HG03439 (cell line): ENCODE measurements at regions not wholly inside any gene's neighbourhood (a gene's known extent, or its start where the extent isn't known, plus 50 kb on each side); places are given as distances from the start of the nearest gene placed in this dataset.
"Not testable (repeated sequence)": the region's sequence is repeated elsewhere in the genome, so short reads cannot be mapped to it uniquely, and the experiment has no call there.

ENCODE experiments used
- ATAC-seq: cut with Tn5 transposase; IDR thresholded peaks from one replicate; pipeline ENCODE4 v1.9.1; 2021; ENCODE audit warnings: mild to moderate bottlenecking, moderate library complexity; ENCODE audit not compliant: unreplicated experiment

GRCh38 chr10:65670596-65670995, 1255.2 kb upstream of the LRRTM3 start:
- not testable (repeated sequence) for ATAC-seq

- no peak for ATAC-seq
Observed at GRCh38 chr10:65675236-65675635, 1250.6 kb upstream of the LRRTM3 start.

GRCh38 chr10:65684896-65685295, 1240.9 kb upstream of the LRRTM3 start:
- ATAC-seq, result no peak

GRCh38 chr10:65701168-65701776, 1224.6 kb upstream of the LRRTM3 start:
- ATAC-seq, result no peak

- ATAC-seq, result no peak
Observed at GRCh38 chr10:65708057-65708456, 1217.8 kb upstream of the LRRTM3 start.

GRCh38 chr10:65710306-65710705, 1215.5 kb upstream of the LRRTM3 start:
- ATAC-seq, result no peak

GRCh38 chr10:65719790-65720189, 1206.0 kb upstream of the LRRTM3 start:
- ATAC-seq, result no peak

- no peak for ATAC-seq
Observed at GRCh38 chr10:65720901-65721300, 1204.9 kb upstream of the LRRTM3 start.

GRCh38 chr10:65723525-65723924, 1202.3 kb upstream of the LRRTM3 start:
- no peak for ATAC-seq

- ATAC-seq, result no peak
Observed at GRCh38 chr10:65735382-65735781, 1190.5 kb upstream of the LRRTM3 start.

- no peak for ATAC-seq
Observed at GRCh38 chr10:65742906-65743305, 1182.9 kb upstream of the LRRTM3 start.

GRCh38 chr10:65751218-65751617, 1174.6 kb upstream of the LRRTM3 start:
- no peak for ATAC-seq

GRCh38 chr10:65751896-65752295, 1173.9 kb upstream of the LRRTM3 start:
- ATAC-seq, result no peak

- ATAC-seq, result no peak
Observed at GRCh38 chr10:65753532-65753931, 1172.3 kb upstream of the LRRTM3 start.

- no peak for ATAC-seq
Observed at GRCh38 chr10:65754112-65754511, 1171.7 kb upstream of the LRRTM3 start.

- ATAC-seq, result no peak
Observed at GRCh38 chr10:65762311-65762710, 1163.5 kb upstream of the LRRTM3 start.

GRCh38 chr10:65765006-65765541, 1160.8 kb upstream of the LRRTM3 start:
- ATAC-seq, result no peak

GRCh38 chr10:65769828-65770227, 1156.0 kb upstream of the LRRTM3 start:
- no peak for ATAC-seq

- ATAC-seq, result no peak
Observed at GRCh38 chr10:65778753-65779152, 1147.1 kb upstream of the LRRTM3 start.

GRCh38 chr10:65779985-65780384, 1145.9 kb upstream of the LRRTM3 start:
- ATAC-seq, result no peak

- ATAC-seq, result no peak
Observed at GRCh38 chr10:65786279-65786678, 1139.6 kb upstream of the LRRTM3 start.

- no peak for ATAC-seq
Observed at GRCh38 chr10:65787571-65787970, 1138.3 kb upstream of the LRRTM3 start.

- no peak for ATAC-seq
Observed at GRCh38 chr10:65788271-65788670, 1137.6 kb upstream of the LRRTM3 start.
